ENCODE measurements at regions not wholly inside any gene's neighbourhood (a gene's known extent, or its start where the extent isn't known, plus 50 kb on each side); places are given as distances from the start of the nearest gene placed in this dataset.

DNA sequence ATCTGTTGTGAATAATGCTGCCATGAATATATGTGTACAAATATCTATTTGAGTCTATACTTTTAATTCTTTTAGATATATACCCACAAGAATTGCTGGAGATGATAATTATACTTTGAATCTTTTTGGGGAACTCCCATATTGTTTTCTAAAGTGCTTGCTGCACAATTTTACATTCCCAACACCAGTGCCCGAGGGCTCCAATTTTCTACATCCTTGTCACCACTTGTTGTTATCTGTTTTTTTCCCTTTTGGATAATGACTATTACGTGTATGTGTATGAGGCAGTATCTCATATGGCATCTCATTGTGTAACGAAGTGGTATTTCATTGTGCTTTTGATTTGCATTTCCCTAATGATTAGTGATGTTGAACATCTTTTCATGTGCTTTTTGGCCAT is 127.1 kb downstream of the SUDS3 start:
- Histone ChIP-seq H3K9me3 (ENCODE audit: control insufficient read depth in 5 of 5, low read length in 5 of 5) (no peaks in the 10 kb centered on the region), H3K4me3 (ENCODE audit: low read depth in 1 of 5, low read length in 5 of 5) (no peak overlapping the region), H3K36me3 (ENCODE audit: control insufficient read depth in 5 of 5, insufficient read depth in 5 of 5, low read length in 5 of 5) (no peaks in the 10 kb centered on the region), H3K9ac (ENCODE audit: low read length in 5 of 5) (no peak overlapping the region), H3K27me3 (ENCODE audit: control insufficient read depth in 5 of 5, insufficient read depth in 4 of 5, low read length in 5 of 5) (no peaks in the 10 kb centered on the region), H3K27ac (ENCODE audit: low read depth, low read length) (no peak overlapping the region), H3K4me1 (ENCODE audit: control insufficient read depth in 5 of 5, insufficient read depth in 5 of 5, low read length in 5 of 5) (no peaks in the 10 kb centered on the region)

DNA sequence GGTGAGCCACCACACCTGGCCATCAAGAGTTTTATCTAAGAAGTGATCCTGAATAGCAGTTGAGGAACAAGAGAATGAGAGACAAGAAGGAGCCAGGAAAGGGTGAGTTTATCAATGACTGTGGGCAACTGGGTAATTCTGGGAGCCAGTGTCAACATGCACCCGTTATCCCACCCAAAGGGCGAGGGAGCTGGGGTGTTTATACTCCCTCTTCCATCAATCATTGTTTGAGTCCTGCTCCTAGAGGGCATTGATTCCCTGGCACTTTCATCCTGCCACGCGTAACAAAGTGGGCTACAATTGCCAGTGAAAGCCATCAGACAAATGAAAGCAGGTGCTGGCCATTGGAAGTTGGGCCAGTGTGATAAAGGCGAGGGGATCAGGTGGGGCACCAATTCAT is 136.3 kb downstream of the SUDS3 start:
- Histone ChIP-seq H3K9me3 (ENCODE audit: control insufficient read depth in 5 of 5, low read length in 5 of 5) (peaks cover 0 to 4% (median 3%) of the 10 kb centered on the region in 5 donors), H3K36me3 (ENCODE audit: control insufficient read depth in 5 of 5, insufficient read depth in 5 of 5, low read length in 5 of 5) (no peaks in the 10 kb centered on the region), H3K27ac (ENCODE audit: low read depth, low read length) (no peak overlapping the region), H3K27me3 (ENCODE audit: control insufficient read depth in 5 of 5, insufficient read depth in 4 of 5, low read length in 5 of 5) (peaks cover 0 to 4% (median 0%) of the 10 kb centered on the region in 5 donors), H3K4me1 (ENCODE audit: control insufficient read depth in 5 of 5, insufficient read depth in 5 of 5, low read length in 5 of 5) (no peaks in the 10 kb centered on the region), H3K9ac (ENCODE audit: low read length in 5 of 5) (no peak overlapping the region), H3K4me3 (ENCODE audit: low read depth in 1 of 5, low read length in 5 of 5) (no peak overlapping the region)

DNA sequence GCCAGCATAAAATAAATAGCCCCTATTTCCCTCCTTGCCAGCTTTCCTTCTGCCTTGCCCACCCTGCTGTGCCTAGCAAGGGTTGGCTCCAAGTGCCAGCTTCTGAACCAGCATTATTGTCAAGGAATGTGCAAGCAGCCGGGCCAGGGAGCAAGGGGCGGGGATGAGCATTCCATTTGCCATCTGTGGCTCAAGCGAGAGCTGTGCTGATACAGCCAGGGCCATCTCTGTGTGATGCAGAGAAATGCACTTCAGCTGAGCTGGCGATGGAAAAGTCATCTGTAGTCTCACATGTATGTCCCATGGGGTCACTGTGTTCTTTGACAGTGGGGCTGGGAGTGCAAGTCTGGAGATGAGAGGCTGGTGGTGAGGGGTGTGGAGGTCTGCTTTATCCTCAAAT is 137.3 kb downstream of the SUDS3 start:
- Histone ChIP-seq H3K4me3 (ENCODE audit: low read depth in 1 of 5, low read length in 5 of 5) (no peak overlapping the region), H3K9me3 (ENCODE audit: control insufficient read depth in 5 of 5, low read length in 5 of 5) (peaks cover 0 to 4% (median 3%) of the 10 kb centered on the region in 5 donors), H3K27ac (ENCODE audit: low read depth, low read length) (no peak overlapping the region), H3K9ac (ENCODE audit: low read length in 5 of 5) (no peak overlapping the region), H3K36me3 (ENCODE audit: control insufficient read depth in 5 of 5, insufficient read depth in 5 of 5, low read length in 5 of 5) (no peaks in the 10 kb centered on the region), H3K27me3 (ENCODE audit: control insufficient read depth in 5 of 5, insufficient read depth in 4 of 5, low read length in 5 of 5) (peaks cover 0 to 4% (median 0%) of the 10 kb centered on the region in 5 donors), H3K4me1 (ENCODE audit: control insufficient read depth in 5 of 5, insufficient read depth in 5 of 5, low read length in 5 of 5) (no peaks in the 10 kb centered on the region)

DNA sequence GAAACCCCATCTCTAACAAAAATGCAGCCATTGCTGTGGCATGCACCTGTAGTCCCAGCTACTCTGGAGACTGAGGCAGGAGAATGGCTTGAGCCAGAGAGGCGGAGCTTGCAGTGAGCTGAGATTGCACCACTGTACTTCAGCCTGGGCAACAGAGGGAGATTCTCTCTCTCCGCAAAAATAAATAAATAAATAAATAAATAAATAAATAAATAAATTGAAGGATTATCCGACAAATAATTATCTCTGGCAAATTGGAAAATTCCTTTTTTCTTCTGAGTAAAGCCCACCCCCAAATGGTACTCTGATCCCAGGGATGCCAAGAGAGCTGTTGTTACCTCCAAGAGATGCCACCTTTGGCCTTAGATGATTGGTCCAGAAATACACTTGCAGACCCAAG is 137.9 kb downstream of the SUDS3 start:
- Histone ChIP-seq H3K27me3 (ENCODE audit: control insufficient read depth in 5 of 5, insufficient read depth in 4 of 5, low read length in 5 of 5) (peaks cover 0 to 4% (median 0%) of the 10 kb centered on the region in 5 donors), H3K27ac (ENCODE audit: low read depth, low read length) (no peak overlapping the region), H3K4me3 (ENCODE audit: low read depth in 1 of 5, low read length in 5 of 5) (no peak overlapping the region), H3K4me1 (ENCODE audit: control insufficient read depth in 5 of 5, insufficient read depth in 5 of 5, low read length in 5 of 5) (no peaks in the 10 kb centered on the region), H3K9ac (ENCODE audit: low read length in 5 of 5) (no peak overlapping the region), H3K9me3 (ENCODE audit: control insufficient read depth in 5 of 5, low read length in 5 of 5) (peaks cover 0 to 4% (median 3%) of the 10 kb centered on the region in 5 donors), H3K36me3 (ENCODE audit: control insufficient read depth in 5 of 5, insufficient read depth in 5 of 5, low read length in 5 of 5) (no peaks in the 10 kb centered on the region)

DNA sequence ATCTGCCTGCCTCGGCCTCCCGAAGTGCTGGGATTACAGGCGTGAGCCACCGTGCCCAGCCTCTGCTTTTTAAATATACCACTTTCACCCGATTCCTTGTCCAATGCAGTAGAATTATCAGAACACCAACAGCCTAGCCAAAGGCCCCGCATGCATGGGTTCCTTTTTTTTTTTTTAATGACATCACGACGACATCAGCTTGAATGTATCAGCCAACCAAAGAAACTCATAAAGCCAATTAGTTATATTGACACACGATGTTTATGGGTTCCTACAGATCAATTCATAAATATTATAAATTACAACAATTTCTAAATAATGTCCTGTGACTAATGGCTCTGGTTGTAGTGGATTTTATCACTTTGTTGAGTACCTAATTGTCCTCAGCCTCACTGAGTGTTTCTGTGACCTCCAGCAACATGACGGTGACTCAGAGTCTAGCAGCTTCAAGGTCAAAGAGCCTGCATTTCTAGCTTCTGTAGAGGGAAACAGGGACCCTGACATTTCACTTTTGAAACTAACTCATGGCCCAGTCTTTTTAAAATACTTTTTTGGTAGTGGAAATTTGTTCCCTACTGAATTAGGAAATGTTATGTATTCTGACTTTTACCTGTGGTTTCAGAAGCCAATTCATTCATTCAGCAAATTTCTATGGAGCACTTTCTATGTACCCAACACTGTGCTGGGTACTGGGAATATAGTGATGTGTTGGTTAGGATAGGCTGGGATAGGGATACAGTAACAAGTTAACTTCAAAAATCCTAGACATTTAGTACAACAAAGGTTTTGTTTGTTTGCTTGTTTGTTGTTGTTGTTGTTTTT is 144.1 kb downstream of the SUDS3 start:
- Histone ChIP-seq H3K4me1 (ENCODE audit: control insufficient read depth in 5 of 5, insufficient read depth in 5 of 5, low read length in 5 of 5) (no peaks in the 10 kb centered on the region), H3K36me3 (ENCODE audit: control insufficient read depth in 5 of 5, insufficient read depth in 5 of 5, low read length in 5 of 5) (no peaks in the 10 kb centered on the region), H3K27ac (ENCODE audit: low read depth, low read length) (no peak overlapping the region), H3K9me3 (ENCODE audit: control insufficient read depth in 5 of 5, low read length in 5 of 5) (no peaks in the 10 kb centered on the region), H3K27me3 (ENCODE audit: control insufficient read depth in 5 of 5, insufficient read depth in 4 of 5, low read length in 5 of 5) (no peaks in the 10 kb centered on the region), H3K4me3 (ENCODE audit: low read depth in 1 of 5, low read length in 5 of 5) (no peak overlapping the region), H3K9ac (ENCODE audit: low read length in 5 of 5) (no peak overlapping the region)

DNA sequence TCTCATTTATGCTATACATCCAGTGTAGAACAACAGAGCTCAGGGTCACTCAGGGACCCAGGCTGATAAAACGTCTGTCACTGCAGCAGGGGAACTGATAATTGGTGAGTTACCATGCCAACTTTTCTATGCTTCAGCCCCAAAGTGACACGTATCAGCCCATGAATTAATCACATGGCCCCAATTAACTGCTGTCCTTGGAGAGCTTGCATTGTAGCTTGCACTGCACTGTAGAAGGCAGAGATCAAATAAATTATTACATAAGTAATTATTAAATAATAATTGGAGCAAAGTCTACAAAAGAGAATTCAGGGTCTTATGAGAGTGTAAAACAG is 144.6 kb downstream of the SUDS3 start:
- H3K36me3 ChIP-seq (ENCODE audit: control insufficient read depth in 5 of 5, insufficient read depth in 5 of 5, low read length in 5 of 5) = no peaks in the 10 kb centered on the region
- H3K4me3 ChIP-seq (ENCODE audit: low read depth in 1 of 5, low read length in 5 of 5) = no peak overlapping the region
- no peak overlapping the region for H3K27ac ChIP-seq (ENCODE audit: low read depth, low read length)
- no peaks in the 10 kb centered on the region for H3K4me1 ChIP-seq (ENCODE audit: control insufficient read depth in 5 of 5, insufficient read depth in 5 of 5, low read length in 5 of 5)
- no peaks in the 10 kb centered on the region for H3K27me3 ChIP-seq (ENCODE audit: control insufficient read depth in 5 of 5, insufficient read depth in 4 of 5, low read length in 5 of 5)
- H3K9me3 ChIP-seq (ENCODE audit: control insufficient read depth in 5 of 5, low read length in 5 of 5) = no peaks in the 10 kb centered on the region
- H3K9ac ChIP-seq (ENCODE audit: low read length in 5 of 5) = no peak overlapping the region

DNA sequence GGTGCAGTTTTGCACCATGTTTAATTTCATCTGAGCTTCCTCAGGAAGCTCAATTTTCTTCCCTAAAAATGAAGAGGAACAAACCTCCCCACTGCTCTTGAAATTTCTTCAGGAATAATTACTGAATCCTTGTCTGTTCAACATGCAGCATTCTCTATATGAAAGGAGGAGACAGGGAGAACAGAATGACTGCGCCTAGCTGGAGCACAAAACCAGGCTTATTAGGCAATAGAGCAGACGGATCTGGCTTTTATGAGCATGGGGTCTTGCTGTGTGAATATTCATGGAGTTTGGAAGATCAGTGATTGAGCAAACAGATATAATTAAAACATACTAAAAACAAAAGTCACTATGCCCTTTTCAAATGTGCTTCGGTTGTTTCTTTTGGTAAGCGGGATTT is 148.1 kb downstream of the SUDS3 start:
- no peaks in the 10 kb centered on the region for H3K27me3 ChIP-seq (ENCODE audit: control insufficient read depth in 5 of 5, insufficient read depth in 4 of 5, low read length in 5 of 5)
- no peaks in the 10 kb centered on the region for H3K36me3 ChIP-seq (ENCODE audit: control insufficient read depth in 5 of 5, insufficient read depth in 5 of 5, low read length in 5 of 5)
- no peak overlapping the region for H3K9ac ChIP-seq (ENCODE audit: low read length in 5 of 5)
- H3K27ac ChIP-seq (ENCODE audit: low read depth, low read length) = no peak overlapping the region
- no peaks in the 10 kb centered on the region for H3K9me3 ChIP-seq (ENCODE audit: control insufficient read depth in 5 of 5, low read length in 5 of 5)
- no peak overlapping the region for H3K4me3 ChIP-seq (ENCODE audit: low read depth in 1 of 5, low read length in 5 of 5)
- peaks cover 0 to 7% (median 0%) of the 10 kb centered on the region in 5 donors for H3K4me1 ChIP-seq (ENCODE audit: control insufficient read depth in 5 of 5, insufficient read depth in 5 of 5, low read length in 5 of 5)

DNA sequence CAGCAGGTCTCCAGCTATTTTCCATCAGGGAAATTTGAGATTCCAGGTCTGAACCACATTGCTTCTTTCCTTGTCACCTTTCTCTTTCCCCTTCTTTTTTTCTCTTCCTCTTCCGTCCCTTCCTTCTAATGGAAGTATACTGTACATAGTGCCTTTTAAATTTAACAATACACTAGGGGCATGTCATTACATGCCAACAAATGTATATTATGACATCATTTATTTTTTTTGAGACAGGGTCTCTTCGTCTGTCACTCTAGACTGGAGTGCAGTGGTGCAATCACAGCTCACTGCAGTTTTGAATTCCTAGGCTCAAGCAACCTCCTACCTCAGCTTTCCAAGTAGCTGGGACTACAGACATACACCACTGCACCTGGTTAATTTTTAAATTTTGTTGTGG is 148.9 kb downstream of the SUDS3 start:
- Histone ChIP-seq H3K27ac (ENCODE audit: low read depth, low read length) (no peak overlapping the region), H3K9ac (ENCODE audit: low read length in 5 of 5) (no peak overlapping the region), H3K4me3 (ENCODE audit: low read depth in 1 of 5, low read length in 5 of 5) (no peak overlapping the region), H3K27me3 (ENCODE audit: control insufficient read depth in 5 of 5, insufficient read depth in 4 of 5, low read length in 5 of 5) (no peaks in the 10 kb centered on the region), H3K36me3 (ENCODE audit: control insufficient read depth in 5 of 5, insufficient read depth in 5 of 5, low read length in 5 of 5) (no peaks in the 10 kb centered on the region), H3K9me3 (ENCODE audit: control insufficient read depth in 5 of 5, low read length in 5 of 5) (no peaks in the 10 kb centered on the region), H3K4me1 (ENCODE audit: control insufficient read depth in 5 of 5, insufficient read depth in 5 of 5, low read length in 5 of 5) (peaks cover 0 to 7% (median 0%) of the 10 kb centered on the region in 5 donors)

DNA sequence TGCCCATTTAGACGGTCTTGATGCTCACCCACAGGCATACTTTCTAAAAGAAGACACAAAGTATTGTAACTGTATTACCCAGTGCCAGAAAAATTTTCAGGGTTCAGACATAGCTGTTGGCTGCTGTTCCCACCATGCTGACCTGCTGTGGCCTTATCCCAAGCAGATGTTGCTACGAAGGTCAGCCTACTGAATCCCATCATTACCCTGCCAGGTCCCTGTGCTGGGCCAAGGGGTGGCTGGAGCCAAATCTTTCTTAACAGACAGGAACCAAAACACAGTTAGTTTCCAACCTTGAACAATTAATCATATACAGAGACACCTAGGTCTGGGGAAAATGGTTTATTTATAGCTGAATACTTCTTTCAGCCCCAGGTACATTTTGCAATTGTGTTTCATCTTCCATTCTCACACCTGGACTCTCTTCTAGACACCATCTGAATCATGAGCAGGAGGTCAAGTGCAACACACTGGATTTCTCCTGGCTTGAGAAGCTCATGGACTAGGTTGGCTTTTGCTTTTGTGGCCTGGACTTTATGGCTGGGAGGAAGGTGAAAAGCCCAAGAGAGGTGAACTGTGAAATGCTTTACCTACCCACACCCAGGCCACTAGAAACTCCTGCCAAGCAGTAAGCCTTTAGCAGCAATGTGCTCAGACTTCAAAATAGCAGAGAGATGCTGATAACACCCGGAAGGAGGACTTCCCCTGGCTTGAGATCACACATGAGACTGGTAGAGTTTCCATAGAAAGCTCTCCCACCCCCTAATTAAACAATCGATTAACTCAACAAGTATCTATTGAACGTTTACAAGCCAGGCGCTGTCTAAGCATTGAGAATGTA is 150.1 kb downstream of the SUDS3 start:
- Histone ChIP-seq H3K4me1 (ENCODE audit: control insufficient read depth in 5 of 5, insufficient read depth in 5 of 5, low read length in 5 of 5) (peaks cover 0 to 7% (median 0%) of the 10 kb centered on the region in 5 donors), H3K36me3 (ENCODE audit: control insufficient read depth in 5 of 5, insufficient read depth in 5 of 5, low read length in 5 of 5) (no peaks in the 10 kb centered on the region), H3K27me3 (ENCODE audit: control insufficient read depth in 5 of 5, insufficient read depth in 4 of 5, low read length in 5 of 5) (no peaks in the 10 kb centered on the region), H3K4me3 (ENCODE audit: low read depth in 1 of 5, low read length in 5 of 5) (no peak overlapping the region), H3K27ac (ENCODE audit: low read depth, low read length) (no peak overlapping the region), H3K9me3 (ENCODE audit: control insufficient read depth in 5 of 5, low read length in 5 of 5) (no peaks in the 10 kb centered on the region), H3K9ac (ENCODE audit: low read length in 5 of 5) (no peak overlapping the region)

DNA sequence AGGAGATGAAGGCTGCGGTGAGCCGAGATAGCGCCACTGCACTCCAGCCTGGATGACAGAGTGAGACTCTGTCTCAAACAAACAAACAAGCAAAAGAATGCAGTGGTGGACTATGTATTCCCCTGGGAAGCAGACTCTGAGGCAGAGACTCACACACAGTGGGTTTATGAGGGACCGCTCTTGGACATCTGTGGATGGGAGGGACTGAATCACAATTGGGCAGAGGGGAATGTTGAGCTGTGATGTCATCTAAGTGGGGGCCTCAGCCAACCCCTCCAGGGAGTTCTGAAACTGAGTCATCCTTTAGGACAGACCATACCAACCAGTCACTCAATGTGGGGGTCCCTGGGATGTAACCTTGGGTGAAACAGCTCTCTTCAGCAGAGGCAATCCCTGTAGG is 151.0 kb downstream of the SUDS3 start:
- Histone ChIP-seq H3K27me3 (ENCODE audit: control insufficient read depth in 5 of 5, insufficient read depth in 4 of 5, low read length in 5 of 5) (no peaks in the 10 kb centered on the region), H3K36me3 (ENCODE audit: control insufficient read depth in 5 of 5, insufficient read depth in 5 of 5, low read length in 5 of 5) (no peaks in the 10 kb centered on the region), H3K4me1 (ENCODE audit: control insufficient read depth in 5 of 5, insufficient read depth in 5 of 5, low read length in 5 of 5) (peaks cover 0 to 7% (median 0%) of the 10 kb centered on the region in 5 donors), H3K9me3 (ENCODE audit: control insufficient read depth in 5 of 5, low read length in 5 of 5) (no peaks in the 10 kb centered on the region), H3K9ac (ENCODE audit: low read length in 5 of 5) (no peak overlapping the region), H3K27ac (ENCODE audit: low read depth, low read length) (no peak overlapping the region), H3K4me3 (ENCODE audit: low read depth in 1 of 5, low read length in 5 of 5) (no peak overlapping the region)
